Gastrocnemius medialis (tissue), 4 donors: ENCODE measurements at regions not wholly inside any gene's neighbourhood (a gene's known extent, or its start where the extent isn't known, plus 50 kb on each side); places are given as distances from the start of the nearest gene placed in this dataset.

Source experiments
- POLR2A ChIP-seq, 2 donors: fragments of 450-650 bp; IDR thresholded peaks; one replicate each; pipeline ENCODE4 v1.6.1; 2017; ENCODE audit warnings: antibody characterized with exemption in 2 of 2, mild to moderate bottlenecking in 2 of 2, moderate library complexity in 2 of 2
- TF ChIP-seq, protein P1 (sequence below), 5 experiments: fragments of 450-650 bp in 3 of 5; fragments of 200-600 bp in 2 of 5; sonication (generic) in 2 of 5; IDR thresholded peaks in 4 of 5; conservative IDR thresholded peaks in 1 of 5; 1 replicate in 4 of 5; 2 replicates in 1 of 5; pipeline ENCODE4 v1.5.1; 2016 to 2019; ENCODE audit warnings: antibody characterized with exemption in 5 of 5, mild to moderate bottlenecking in 3 of 5, moderate library complexity in 3 of 5

DNA sequence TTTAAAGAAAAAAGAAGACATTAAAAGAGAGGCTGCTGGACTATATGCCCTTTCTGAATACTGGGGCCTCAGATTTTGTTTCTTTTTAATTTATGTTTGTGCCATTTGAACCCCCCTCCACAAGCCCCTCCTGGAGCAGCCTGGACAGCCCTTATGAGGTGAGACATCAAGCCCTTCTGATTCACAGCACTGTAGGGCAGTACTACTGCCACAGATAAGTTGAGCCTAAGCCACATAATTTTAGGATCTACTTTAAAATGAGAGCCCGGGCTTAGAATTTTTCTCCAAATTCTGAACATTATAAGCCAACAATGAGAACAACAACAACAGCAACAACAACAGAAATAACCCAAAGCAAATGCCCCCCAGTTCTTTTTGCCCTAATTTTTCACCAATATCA, 256.9 kb upstream of the SALL1 start:
- TF ChIP-seq, protein P1, sequence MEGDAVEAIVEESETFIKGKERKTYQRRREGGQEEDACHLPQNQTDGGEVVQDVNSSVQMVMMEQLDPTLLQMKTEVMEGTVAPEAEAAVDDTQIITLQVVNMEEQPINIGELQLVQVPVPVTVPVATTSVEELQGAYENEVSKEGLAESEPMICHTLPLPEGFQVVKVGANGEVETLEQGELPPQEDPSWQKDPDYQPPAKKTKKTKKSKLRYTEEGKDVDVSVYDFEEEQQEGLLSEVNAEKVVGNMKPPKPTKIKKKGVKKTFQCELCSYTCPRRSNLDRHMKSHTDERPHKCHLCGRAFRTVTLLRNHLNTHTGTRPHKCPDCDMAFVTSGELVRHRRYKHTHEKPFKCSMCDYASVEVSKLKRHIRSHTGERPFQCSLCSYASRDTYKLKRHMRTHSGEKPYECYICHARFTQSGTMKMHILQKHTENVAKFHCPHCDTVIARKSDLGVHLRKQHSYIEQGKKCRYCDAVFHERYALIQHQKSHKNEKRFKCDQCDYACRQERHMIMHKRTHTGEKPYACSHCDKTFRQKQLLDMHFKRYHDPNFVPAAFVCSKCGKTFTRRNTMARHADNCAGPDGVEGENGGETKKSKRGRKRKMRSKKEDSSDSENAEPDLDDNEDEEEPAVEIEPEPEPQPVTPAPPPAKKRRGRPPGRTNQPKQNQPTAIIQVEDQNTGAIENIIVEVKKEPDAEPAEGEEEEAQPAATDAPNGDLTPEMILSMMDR (IDR thresholded peaks at IDR 0.05 in 4 of 5, conservative IDR thresholded peaks at IDR 0.05 in 1 of 5), result no peak
- no peak for TF ChIP-seq POLR2A (IDR thresholded peaks at IDR 0.05)
